ENCODE measurements at regions not wholly inside any gene's neighbourhood (a gene's known extent, or its start where the extent isn't known, plus 50 kb on each side); places are given as distances from the start of the nearest gene placed in this dataset.

DNA sequence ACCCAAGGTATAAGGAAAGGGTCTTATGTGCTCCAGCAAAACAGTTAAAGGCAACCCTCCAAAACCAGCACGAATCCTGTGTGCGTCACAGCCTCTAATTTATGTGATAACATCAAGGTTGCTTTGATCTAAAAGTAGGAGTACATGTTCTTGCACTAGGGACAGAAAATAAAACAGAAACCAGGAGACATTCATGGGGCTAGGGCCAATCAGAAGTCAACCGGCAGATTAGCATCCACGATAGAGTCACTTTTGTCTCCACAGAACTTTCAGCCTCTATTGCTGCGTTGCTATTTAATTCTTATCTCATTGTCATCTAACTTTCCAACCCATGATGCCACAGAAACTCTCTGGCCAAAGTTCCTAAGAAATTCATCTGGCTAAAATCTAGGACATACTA, 178.8 kb upstream of the PTCHD4 start:
- TF ChIP-seq EZH2 (IDR thresholded peaks at IDR 0.05; ENCODE audit: low read length): no peak
- TF ChIP-seq, protein P1, sequence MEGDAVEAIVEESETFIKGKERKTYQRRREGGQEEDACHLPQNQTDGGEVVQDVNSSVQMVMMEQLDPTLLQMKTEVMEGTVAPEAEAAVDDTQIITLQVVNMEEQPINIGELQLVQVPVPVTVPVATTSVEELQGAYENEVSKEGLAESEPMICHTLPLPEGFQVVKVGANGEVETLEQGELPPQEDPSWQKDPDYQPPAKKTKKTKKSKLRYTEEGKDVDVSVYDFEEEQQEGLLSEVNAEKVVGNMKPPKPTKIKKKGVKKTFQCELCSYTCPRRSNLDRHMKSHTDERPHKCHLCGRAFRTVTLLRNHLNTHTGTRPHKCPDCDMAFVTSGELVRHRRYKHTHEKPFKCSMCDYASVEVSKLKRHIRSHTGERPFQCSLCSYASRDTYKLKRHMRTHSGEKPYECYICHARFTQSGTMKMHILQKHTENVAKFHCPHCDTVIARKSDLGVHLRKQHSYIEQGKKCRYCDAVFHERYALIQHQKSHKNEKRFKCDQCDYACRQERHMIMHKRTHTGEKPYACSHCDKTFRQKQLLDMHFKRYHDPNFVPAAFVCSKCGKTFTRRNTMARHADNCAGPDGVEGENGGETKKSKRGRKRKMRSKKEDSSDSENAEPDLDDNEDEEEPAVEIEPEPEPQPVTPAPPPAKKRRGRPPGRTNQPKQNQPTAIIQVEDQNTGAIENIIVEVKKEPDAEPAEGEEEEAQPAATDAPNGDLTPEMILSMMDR (optimal IDR thresholded peaks at IDR 0.05 in 1 of 3, IDR thresholded peaks at IDR 0.05 in 1 of 3, conservative IDR thresholded peaks at IDR 0.05 in 1 of 3; ENCODE audit: extremely low read depth in 1 of 3, insufficient read depth in 2 of 3, low read length in 3 of 3): no peak

All from keratinocyte (primary cell).